ENCODE measurements at regions not wholly inside any gene's neighbourhood (a gene's known extent, or its start where the extent isn't known, plus 50 kb on each side); places are given as distances from the start of the nearest gene placed in this dataset.

GRCh38 chr1:173405834-173406233, 71.3 kb upstream of the PRDX6 start:
- H2AFZ ChIP-seq (ENCODE audit: low read depth, low read length): no peak overlapping the region
- no peak overlapping the region for H3K9ac ChIP-seq (ENCODE audit: insufficient read depth in 1 of 2, low read depth in 2 of 2, low read length in 2 of 2)
- H3K27me3 ChIP-seq (ENCODE audit: control insufficient read depth in 2 of 2, insufficient read depth in 2 of 2, low read length in 2 of 2): no peaks in the 10 kb centered on the region
- H3K9me1 ChIP-seq (ENCODE audit: control insufficient read depth, insufficient read depth, low read length): no peaks in the 10 kb centered on the region
- H4K20me1 ChIP-seq (replicated peaks; ENCODE audit: control insufficient read depth, insufficient read depth, low read length): no peaks in the 10 kb centered on the region
- WGBS (ENCODE audit: insufficient coverage, low coverage, missing lambda C conversion rate): 35% methylated on average over 3 of the region's 3 CpGs
- H3K4me2 ChIP-seq (ENCODE audit: insufficient read depth, low read length): no peak overlapping the region
- peaks cover 3% of the 10 kb centered on the region; the same call in 1 of the 3 replicates for H3K36me3 ChIP-seq (ENCODE audit: control insufficient read depth, insufficient read depth, low read length)
- H3K4me3 ChIP-seq: no peak overlapping the region
- no TSS peak for BruUV-seq (replicated peaks)
- H3K79me2 ChIP-seq (ENCODE audit: control insufficient read depth, insufficient read depth, low read length): no peaks in the 10 kb centered on the region
- intact Hi-C loops (cut with micrococcal nuclease) (loop anchor here (5.0 kb wide), 1 partner anchor 139 kb away; no protein-coding TSS in a partner anchor), in situ Hi-C loops (cut with MboI) (no loop called here)
- no peaks in the 10 kb centered on the region for H3K9me3 ChIP-seq (replicated peaks; ENCODE audit: control insufficient read depth, insufficient read depth, low read depth, low read length)
- H3K27ac ChIP-seq (ENCODE audit: extremely low read depth, low read depth, low read length): no peak overlapping the region
- FAIRE-seq (no peak), ATAC-seq (no peak), DNase-seq (ENCODE audit: extremely low read depth in 1 of 4, low spot score in 3 of 4) (no peak)
- no peaks in the 10 kb centered on the region; a peak in 2 of 5 replicates for H3K4me1 ChIP-seq (replicated peaks in 1 of 2; ENCODE audit: control insufficient read depth in 2 of 2, insufficient read depth in 2 of 2, low read length in 2 of 2)
- CTCF ChIA-PET (ENCODE audit: low intra/inter-chr PET ratio): no interaction called here
- POLR2A ChIA-PET: interaction anchor here (0.8 to 0.9 kb wide), 2 partner anchors 13 to 134 kb away, joined by 3 read pairs; no protein-coding TSS in a partner anchor
- peak; percentile 89 for TF ChIP-seq CEBPB (tag; IDR thresholded peaks at IDR 0.05)
- peak; percentile 40; the same call in 1 of the 2 replicates for TF ChIP-seq FOSL1 (tag; conservative IDR thresholded peaks at IDR 0.05)
- TF ChIP-seq MEF2A (IDR thresholded peaks at IDR 0.05; ENCODE audit: control insufficient read depth, low read depth, low read length): no peak
- peak; percentile 49; the same call in 1 of the 2 replicates for TF ChIP-seq CEBPG (CRISPR knock-in tag; IDR thresholded peaks at IDR 0.05)
- TF ChIP-seq CEBPG (tag; conservative IDR thresholded peaks at IDR 0.05 in 1 of 2, IDR thresholded peaks at IDR 0.05 in 1 of 2): peak; percentile 68 to 84
- TF ChIP-seq HLTF (IDR thresholded peaks at IDR 0.05): no peak
- peak; percentile 45; the same call in 1 of the 2 replicates for TF ChIP-seq ATF3 (IDR thresholded peaks at IDR 0.05)
- no peak for TF ChIP-seq ATF3 (CRISPR knock-in tag; conservative IDR thresholded peaks at IDR 0.05)
- TF ChIP-seq SRSF7 (optimal IDR thresholded peaks at IDR 0.05; ENCODE audit: low read depth, low read length): no peak
- TF ChIP-seq OTX1 (CRISPR knock-in tag; IDR thresholded peaks at IDR 0.05): no peak
- TF ChIP-seq MAFG (tag; conservative IDR thresholded peaks at IDR 0.05): no peak
